GM12801 (cell line): ENCODE measurements at regions not wholly inside any gene's neighbourhood (a gene's known extent, or its start where the extent isn't known, plus 50 kb on each side); places are given as distances from the start of the nearest gene placed in this dataset.

Source experiments
- TF ChIP-seq, protein P1 (sequence below): IDR thresholded peaks from one replicate; pipeline ENCODE4 v1.5.1; 2011; ENCODE audit warnings: control low read depth; ENCODE audit not compliant: insufficient read length; ENCODE audit errors: extremely low read depth

DNA sequence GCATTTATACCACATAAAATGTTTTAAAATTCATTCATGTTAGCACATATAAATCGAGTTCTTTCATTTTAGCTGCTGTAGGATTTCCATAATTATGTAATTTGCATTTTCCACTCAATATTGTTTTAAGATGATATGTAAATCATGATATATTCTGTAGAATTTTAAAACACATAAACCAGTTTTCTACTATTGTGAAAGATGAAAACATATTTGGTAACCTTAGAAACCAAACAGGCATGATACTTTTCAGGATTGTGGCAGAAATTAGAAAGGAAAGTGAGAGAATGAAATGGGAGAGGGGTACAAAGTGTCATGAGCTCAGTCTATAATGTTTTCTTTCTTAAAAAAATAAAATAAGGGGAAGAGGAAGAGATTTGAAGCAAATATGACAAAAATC lies 269.3 kb downstream of the PPP1R3A start:
- TF ChIP-seq, protein P1, sequence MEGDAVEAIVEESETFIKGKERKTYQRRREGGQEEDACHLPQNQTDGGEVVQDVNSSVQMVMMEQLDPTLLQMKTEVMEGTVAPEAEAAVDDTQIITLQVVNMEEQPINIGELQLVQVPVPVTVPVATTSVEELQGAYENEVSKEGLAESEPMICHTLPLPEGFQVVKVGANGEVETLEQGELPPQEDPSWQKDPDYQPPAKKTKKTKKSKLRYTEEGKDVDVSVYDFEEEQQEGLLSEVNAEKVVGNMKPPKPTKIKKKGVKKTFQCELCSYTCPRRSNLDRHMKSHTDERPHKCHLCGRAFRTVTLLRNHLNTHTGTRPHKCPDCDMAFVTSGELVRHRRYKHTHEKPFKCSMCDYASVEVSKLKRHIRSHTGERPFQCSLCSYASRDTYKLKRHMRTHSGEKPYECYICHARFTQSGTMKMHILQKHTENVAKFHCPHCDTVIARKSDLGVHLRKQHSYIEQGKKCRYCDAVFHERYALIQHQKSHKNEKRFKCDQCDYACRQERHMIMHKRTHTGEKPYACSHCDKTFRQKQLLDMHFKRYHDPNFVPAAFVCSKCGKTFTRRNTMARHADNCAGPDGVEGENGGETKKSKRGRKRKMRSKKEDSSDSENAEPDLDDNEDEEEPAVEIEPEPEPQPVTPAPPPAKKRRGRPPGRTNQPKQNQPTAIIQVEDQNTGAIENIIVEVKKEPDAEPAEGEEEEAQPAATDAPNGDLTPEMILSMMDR = no peak

DNA sequence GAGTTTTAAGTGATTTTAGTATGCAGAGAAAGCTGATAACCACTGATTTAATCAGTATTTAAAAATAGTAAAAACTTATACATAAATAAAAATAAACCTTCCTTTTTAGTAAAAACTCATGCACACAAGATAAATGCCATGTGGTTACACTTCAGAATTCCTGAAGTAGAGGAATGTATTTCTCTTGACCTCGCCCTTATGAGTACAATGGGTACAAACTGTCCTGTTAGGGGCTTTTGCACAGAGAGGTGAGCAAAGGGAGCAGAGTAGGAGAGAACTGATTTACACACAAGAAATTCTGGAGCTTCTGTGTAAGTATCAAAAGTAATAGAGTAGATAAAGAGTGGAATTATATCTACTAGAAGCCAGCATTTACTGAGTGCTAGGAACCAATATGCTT lies 279.6 kb downstream of the PPP1R3A start:
- TF ChIP-seq, protein P1 = no peak

DNA sequence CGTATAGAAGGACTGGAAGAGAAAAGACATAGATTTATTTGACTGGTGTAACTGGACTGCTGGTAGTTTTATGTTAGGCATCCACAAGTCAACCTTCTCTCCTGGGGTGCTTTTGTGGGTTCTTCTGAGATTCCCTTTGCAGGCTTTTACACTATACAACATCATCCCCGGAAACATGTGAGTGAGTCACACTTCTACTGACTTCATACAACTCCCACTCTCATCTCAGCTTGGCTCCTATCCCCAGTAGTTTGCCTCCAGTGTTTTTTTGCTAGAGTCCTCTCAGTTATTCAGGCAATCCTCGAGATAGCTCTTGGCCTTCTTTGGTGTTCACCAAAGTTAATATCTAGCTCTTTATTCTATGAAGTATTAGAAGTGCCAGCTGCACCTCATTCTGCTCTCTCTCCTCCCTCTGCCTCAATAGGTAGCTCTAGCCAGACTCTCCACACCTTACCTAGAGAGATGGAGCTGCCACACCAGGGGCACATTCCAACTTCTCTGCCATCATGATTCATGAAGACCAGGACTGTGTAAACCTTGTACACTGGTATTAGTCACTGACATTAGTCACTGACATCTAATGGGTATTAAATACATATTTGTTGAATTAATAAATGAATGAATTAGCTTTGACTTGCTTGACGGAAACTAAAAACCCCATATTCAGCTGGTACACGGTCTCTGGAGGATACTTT lies 281.9 kb downstream of the PPP1R3A start:
- TF ChIP-seq, protein P1 = no peak

DNA sequence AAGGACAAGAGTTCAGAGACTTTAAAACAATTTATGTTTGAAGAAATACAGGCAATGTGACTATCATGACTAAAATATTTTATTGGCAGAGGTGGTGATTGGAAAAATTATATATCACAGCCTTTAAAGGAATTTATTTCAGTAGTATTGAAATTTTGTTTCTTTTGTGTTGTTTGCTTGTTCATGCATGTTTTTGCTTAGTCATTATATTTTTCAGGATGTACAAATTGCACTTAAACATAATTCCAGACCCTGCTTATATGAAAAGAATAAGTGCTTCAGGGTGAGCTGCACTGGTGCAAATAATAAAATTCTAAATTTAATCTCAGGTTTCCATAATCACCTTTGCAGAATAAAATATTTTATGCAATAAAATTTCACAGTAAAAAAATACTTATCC lies 283.3 kb downstream of the PPP1R3A start:
- TF ChIP-seq, protein P1 = no peak

DNA sequence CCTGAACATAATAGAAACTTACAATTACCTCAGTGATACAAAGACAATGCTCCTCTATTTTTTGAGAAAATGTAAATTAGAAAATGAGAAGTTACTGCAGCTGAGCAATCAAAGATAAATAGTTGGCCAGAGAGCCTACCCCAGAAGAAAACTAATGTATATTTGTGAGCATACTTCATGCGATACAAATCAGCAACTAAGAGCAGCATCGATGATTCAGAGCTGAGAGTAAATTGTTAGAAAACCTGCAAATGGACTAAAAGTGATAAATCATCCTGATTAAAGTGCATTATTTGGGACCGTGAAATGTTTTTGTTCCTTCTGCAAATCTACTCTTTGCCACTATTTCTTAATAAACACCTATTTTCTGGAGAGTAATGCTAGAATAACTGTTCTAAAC lies 285.7 kb downstream of the PPP1R3A start:
- TF ChIP-seq, protein P1 = no peak

DNA sequence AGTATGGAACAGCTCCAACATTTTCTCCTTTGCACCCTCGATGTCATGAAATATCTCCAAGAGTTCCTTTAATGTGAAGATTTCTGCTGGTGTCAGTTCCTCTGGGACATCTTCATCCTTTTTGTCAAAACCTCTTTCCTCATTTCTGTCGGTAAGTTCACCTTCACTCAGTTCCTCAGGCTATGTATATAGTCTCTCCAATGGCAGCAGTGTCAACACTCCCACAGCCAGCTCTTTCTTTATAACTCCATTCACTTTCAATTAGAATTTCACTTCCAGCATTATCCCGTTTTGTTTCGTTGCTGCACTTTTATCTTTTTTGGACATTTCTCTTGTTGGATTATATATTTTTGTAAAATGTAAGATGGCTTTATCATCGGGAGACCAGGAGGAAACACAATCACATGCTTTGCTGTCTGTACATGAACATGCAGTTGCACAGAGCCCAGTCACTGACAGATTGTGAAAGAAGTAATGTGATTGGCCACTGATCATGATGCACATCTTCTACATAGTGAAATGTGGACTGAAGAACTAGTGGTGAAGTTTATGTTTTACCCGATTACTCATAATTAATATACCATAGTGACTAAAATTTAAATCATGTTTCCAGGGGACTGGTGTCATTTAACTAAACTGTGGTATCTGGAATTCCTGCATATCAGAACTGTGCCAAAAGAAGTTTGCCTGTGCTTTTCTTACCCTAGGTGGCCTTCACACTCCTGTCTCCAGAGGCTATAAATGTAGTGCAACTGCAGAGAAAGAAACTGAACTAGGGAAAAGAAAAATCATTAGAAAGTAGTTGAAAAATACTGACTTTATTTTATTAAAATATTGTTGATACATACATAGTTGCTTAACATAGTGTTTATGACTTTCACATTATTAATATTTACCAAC lies 289.6 kb downstream of the PPP1R3A start:
- TF ChIP-seq, protein P1 = no peak

DNA sequence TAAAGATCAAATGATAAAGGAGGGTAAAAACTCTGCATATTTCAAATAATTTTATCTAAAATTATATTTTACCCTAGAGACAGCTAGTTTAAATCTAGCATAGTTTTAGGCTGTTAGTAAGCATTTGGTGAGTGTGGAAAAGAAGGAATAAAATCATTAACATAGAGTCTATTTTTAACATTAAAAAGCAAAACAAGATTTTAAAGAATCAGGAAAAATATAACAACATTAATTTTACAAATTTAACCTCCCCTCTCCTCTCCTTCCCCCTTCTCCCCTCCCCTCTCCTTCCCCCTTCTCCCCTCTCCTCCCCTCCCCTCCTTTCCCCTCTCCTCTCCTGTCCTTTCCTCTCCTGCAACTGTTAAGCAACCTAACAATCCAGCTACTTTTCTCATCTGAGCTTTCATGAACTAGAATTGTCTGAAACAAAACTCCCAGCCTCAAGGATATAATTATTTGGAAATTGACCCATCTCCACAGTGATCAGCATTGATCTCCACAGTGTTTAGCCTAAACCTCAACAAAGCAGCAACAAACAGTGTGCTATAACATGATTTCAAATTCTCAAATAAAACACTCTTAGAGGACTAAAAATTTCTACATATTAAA lies 293.2 kb downstream of the PPP1R3A start:
- TF ChIP-seq, protein P1 = no peak
